Upper lobe of left lung (tissue), 6 donors: ENCODE measurements at regions not wholly inside any gene's neighbourhood (a gene's known extent, or its start where the extent isn't known, plus 50 kb on each side); places are given as distances from the start of the nearest gene placed in this dataset.

Experiments
- ATAC-seq, 2 donors: fragments of 200-7000 bp; cut with Tn5 transposase; one replicate each; pipeline ENCODE4 v1.9.1; 2022; ENCODE audit warnings: mild to moderate bottlenecking in 2 of 2, moderate library complexity in 2 of 2; ENCODE audit not compliant: low FRiP score in 2 of 2
- DNase-seq, 2 donors: peaks; one replicate each; pipeline ENCODE4 v3.0.0-alpha.2; 2019 to 2020
- H3K27ac ChIP-seq, 4 donors: fragments of 200-600 bp; sonication (generic); one replicate each; pipeline ENCODE4 v1.5.1; 2016 to 2019
- H3K27me3 ChIP-seq, 4 donors: fragments of 200-600 bp; sonication (generic); one replicate each; pipeline ENCODE4 v1.5.1; 2017 to 2019
- H3K36me3 ChIP-seq, 4 donors: fragments of 200-600 bp; sonication (generic); one replicate each; pipeline ENCODE4 v1.5.1; 2016 to 2019
- H3K4me1 ChIP-seq, 4 donors: fragments of 200-600 bp; sonication (generic); one replicate each; pipeline ENCODE4 v1.5.1; 2018 to 2019
- H3K4me3 ChIP-seq, 4 donors: fragments of 200-600 bp; sonication (generic); one replicate each; pipeline ENCODE4 v1.5.1; 2017 to 2019; ENCODE audit warnings: mild to moderate bottlenecking in 2 of 4, moderate library complexity in 1 of 4
- H3K9me3 ChIP-seq, 4 donors: fragments of 200-600 bp; sonication (generic); one replicate each; pipeline ENCODE4 v1.5.1; 2018 to 2019
- CTCF ChIP-seq, 6 experiments: fragments of 450-650 bp in 4 of 6; fragments of 200-600 bp in 2 of 6; sonication (generic) in 2 of 6; IDR thresholded peaks; one replicate each; pipeline ENCODE4 v1.5.1; 2016 to 2019; ENCODE audit warnings: antibody characterized with exemption in 6 of 6
- EP300 ChIP-seq, 4 donors: sonication (generic); formaldehyde crosslinking; IDR thresholded peaks; one replicate each; pipeline ENCODE4 v1.5.1; 2017; ENCODE audit warnings: antibody characterized with exemption in 4 of 4, control low read depth in 2 of 4
- POLR2A ChIP-seq, 4 donors: fragments of 450-650 bp; IDR thresholded peaks; one replicate each; pipeline ENCODE4 v1.5.1; 2016 to 2017; ENCODE audit warnings: antibody characterized with exemption in 4 of 4, mild to moderate bottlenecking in 2 of 4
- POLR2AphosphoS5 ChIP-seq, 2 donors: sonication (generic); formaldehyde crosslinking; IDR thresholded peaks; one replicate each; pipeline ENCODE4 v1.5.1; 2017; ENCODE audit warnings: antibody characterized with exemption in 2 of 2
- WGBS, 2 donors: methylation state at CpG; one replicate each; pipeline ENCODE4 v1.1.5; 2017 to 2018; 5-methylcytosine and 5-hydroxymethylcytosine counted together
- donor health status: DM: no; HTN: no; CAD: no; lungs with moderate emphysema.
- donor health status: DM: no; HTN: yes; CAD: no; lungs with severe emphysema.

- TF ChIP-seq CTCF (IDR thresholded peaks at IDR 0.05) (peak in 5 of 6 experiments; percentile 41 to 60 (median 53)), POLR2A (IDR thresholded peaks at IDR 0.05) (no peak), POLR2AphosphoS5 (IDR thresholded peaks at IDR 0.05) (no peak), EP300 (IDR thresholded peaks at IDR 0.05) (no peak)
These were observed 123.5 kb downstream of the CAPZA3 start for GRCh38 chr12:18861287-18861858.

GRCh38 chr12:18863769-18864500 is 126.0 kb downstream of the CAPZA3 start:
- TF ChIP-seq POLR2A (IDR thresholded peaks at IDR 0.05) (no peak), POLR2AphosphoS5 (IDR thresholded peaks at IDR 0.05) (no peak), CTCF (IDR thresholded peaks at IDR 0.05) (no peak)
- WGBS, 2 donors = 81 to 83% methylated on average over 3 of the region's 3 CpGs
- Histone ChIP-seq H3K4me1 (no peaks in the 10 kb centered on the region), H3K9me3 (no peaks in the 10 kb centered on the region), H3K27ac (no peak overlapping the region), H3K27me3 (no peaks in the 10 kb centered on the region), H3K36me3 (no peaks in the 10 kb centered on the region), H3K4me3 (no peak overlapping the region)
- DNase-seq = no peak
- no peak for ATAC-seq

More at GRCh38 chr12:18861287-18861858, 123.5 kb downstream of the CAPZA3 start:
- Histone ChIP-seq H3K4me3 (no peak overlapping the region), H3K4me1 (no peaks in the 10 kb centered on the region), H3K27me3 (no peaks in the 10 kb centered on the region), H3K27ac (no peak overlapping the region), H3K36me3 (no peaks in the 10 kb centered on the region), H3K9me3 (no peaks in the 10 kb centered on the region)
- no peak for ATAC-seq
- WGBS, 2 donors = 57% methylated on average over 3 of the region's 3 CpGs
- DNase-seq = no peak

- Histone ChIP-seq H3K4me3 (no peak overlapping the region), H3K9me3 (no peaks in the 10 kb centered on the region), H3K4me1 (no peaks in the 10 kb centered on the region), H3K36me3 (no peaks in the 10 kb centered on the region), H3K27me3 (no peaks in the 10 kb centered on the region), H3K27ac (no peak overlapping the region)
- no peak for DNase-seq
- peak in 1 of 2 donors; percentile 84 for ATAC-seq
- TF ChIP-seq CTCF (IDR thresholded peaks at IDR 0.05) (no peak), POLR2AphosphoS5 (IDR thresholded peaks at IDR 0.05) (no peak), EP300 (IDR thresholded peaks at IDR 0.05) (no peak), POLR2A (IDR thresholded peaks at IDR 0.05) (no peak)
- 71 to 74% methylated on average over 5 of the region's 5 CpGs for WGBS, 2 donors
These were observed 127.1 kb downstream of the CAPZA3 start for GRCh38 chr12:18864900-18865561.

GRCh38 chr12:18868717-18869116 is 130.8 kb downstream of the CAPZA3 start:
- Histone ChIP-seq H3K27me3 (no peaks in the 10 kb centered on the region), H3K36me3 (no peaks in the 10 kb centered on the region), H3K4me1 (no peaks in the 10 kb centered on the region), H3K4me3 (no peak overlapping the region), H3K27ac (no peak overlapping the region), H3K9me3 (no peaks in the 10 kb centered on the region)
- TF ChIP-seq EP300 (IDR thresholded peaks at IDR 0.05) = no peak
- no peak for TF ChIP-seq CTCF (IDR thresholded peaks at IDR 0.05)
- no peak for TF ChIP-seq POLR2A (IDR thresholded peaks at IDR 0.05)
- TF ChIP-seq POLR2AphosphoS5 (IDR thresholded peaks at IDR 0.05) = no peak
- no peak for ATAC-seq
- WGBS, 2 donors = 40 to 41% methylated on average over 2 of the region's 2 CpGs
- no peak for DNase-seq
